ENCODE measurements at regions not wholly inside any gene's neighbourhood (a gene's known extent, or its start where the extent isn't known, plus 50 kb on each side); places are given as distances from the start of the nearest gene placed in this dataset.

- TF ChIP-seq, protein P1, sequence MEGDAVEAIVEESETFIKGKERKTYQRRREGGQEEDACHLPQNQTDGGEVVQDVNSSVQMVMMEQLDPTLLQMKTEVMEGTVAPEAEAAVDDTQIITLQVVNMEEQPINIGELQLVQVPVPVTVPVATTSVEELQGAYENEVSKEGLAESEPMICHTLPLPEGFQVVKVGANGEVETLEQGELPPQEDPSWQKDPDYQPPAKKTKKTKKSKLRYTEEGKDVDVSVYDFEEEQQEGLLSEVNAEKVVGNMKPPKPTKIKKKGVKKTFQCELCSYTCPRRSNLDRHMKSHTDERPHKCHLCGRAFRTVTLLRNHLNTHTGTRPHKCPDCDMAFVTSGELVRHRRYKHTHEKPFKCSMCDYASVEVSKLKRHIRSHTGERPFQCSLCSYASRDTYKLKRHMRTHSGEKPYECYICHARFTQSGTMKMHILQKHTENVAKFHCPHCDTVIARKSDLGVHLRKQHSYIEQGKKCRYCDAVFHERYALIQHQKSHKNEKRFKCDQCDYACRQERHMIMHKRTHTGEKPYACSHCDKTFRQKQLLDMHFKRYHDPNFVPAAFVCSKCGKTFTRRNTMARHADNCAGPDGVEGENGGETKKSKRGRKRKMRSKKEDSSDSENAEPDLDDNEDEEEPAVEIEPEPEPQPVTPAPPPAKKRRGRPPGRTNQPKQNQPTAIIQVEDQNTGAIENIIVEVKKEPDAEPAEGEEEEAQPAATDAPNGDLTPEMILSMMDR (IDR thresholded peaks at IDR 0.05; ENCODE audit: low read length), result no peak
- TF ChIP-seq EZH2 (IDR thresholded peaks at IDR 0.05; ENCODE audit: borderline replicate concordance, low read length), result no peak
Observed at GRCh38 chr5:157971571-157972216, 112.7 kb upstream of the CLINT1 start.
